IMR-90 (cell line): ENCODE measurements at regions not wholly inside any gene's neighbourhood (a gene's known extent, or its start where the extent isn't known, plus 50 kb on each side); places are given as distances from the start of the nearest gene placed in this dataset.

Source experiments
- ATAC-seq: fragments of 200-7000 bp; cut with Tn5 transposase; 2 replicates; pipeline ENCODE4 v1.9.1; 2020; ENCODE audit warnings: low read depth, mild to moderate bottlenecking, moderate library complexity
- BruUV-seq: library from RNA; stranded (reverse); fragments of 400-500 nt; replicated peaks from 2 replicates; lab custom pipeline; 2021; lab: Mats Ljungman, UMichigan
- CTCF ChIA-PET: fragments of 300-600 bp; formaldehyde crosslinking; extraction: SDS; loops from one replicate; lab custom pipeline; 2021; ENCODE audit warnings: antibody characterized with exemption; lab: Yijun Ruan, JAX
- POLR2A ChIA-PET: fragments of 300-600 bp; sonication (Branson Sonifier 250); formaldehyde crosslinking; loops from one replicate; lab custom pipeline; 2022; ENCODE audit warnings: antibody characterized with exemption; ENCODE audit not compliant: unreplicated experiment; lab: Charles Lee
- DNase-seq: peaks from one replicate; pipeline ENCODE4 v3.0.0; 2013
- H2AFZ ChIP-seq: replicated peaks from 2 replicates; pipeline ENCODE3; 2013; ENCODE audit warnings: low read length, mild to moderate bottlenecking; ENCODE audit not compliant: poor library complexity
- H2AK5ac ChIP-seq: 2 replicates; pipeline ENCODE4 v1.6.1; 2013; ENCODE audit warnings: low read depth, low read length, inconsistent platforms
- H2AK9ac ChIP-seq: replicated peaks from 2 replicates; pipeline ENCODE3; 2013; ENCODE audit warnings: mild to moderate bottlenecking, low read depth, low read length, moderate library complexity; ENCODE audit not compliant: poor library complexity
- H2BK120ac ChIP-seq: 2 replicates; pipeline ENCODE4 v1.6.1; 2013; ENCODE audit warnings: low read depth, low read length, inconsistent platforms
- H2BK15ac ChIP-seq: 3 replicates; pipeline ENCODE4 v1.6.1; 2013; ENCODE audit warnings: low read depth, low read length, inconsistent platforms
- H2BK20ac ChIP-seq: 2 replicates; pipeline ENCODE4 v1.6.1; 2013; ENCODE audit warnings: low read depth, mild to moderate bottlenecking, inconsistent platforms, low read length, moderate library complexity
- H2BK5ac ChIP-seq: 2 replicates; pipeline ENCODE4 v1.6.1; 2013; ENCODE audit warnings: mild to moderate bottlenecking, low read depth, low read length, inconsistent platforms; ENCODE audit not compliant: poor library complexity, severe bottlenecking
- H3K14ac ChIP-seq: replicated peaks from 2 replicates; pipeline ENCODE4 v1.6.1; 2013; ENCODE audit warnings: low read depth, low read length, inconsistent platforms
- H3K18ac ChIP-seq: 2 replicates; pipeline ENCODE4 v1.6.1; 2013; ENCODE audit warnings: low read depth, low read length, control low read depth
- H3K23ac ChIP-seq: 2 replicates; pipeline ENCODE4 v1.6.1; 2013; ENCODE audit warnings: low read depth, low read length, inconsistent platforms
- H3K27ac ChIP-seq: 2 replicates; pipeline ENCODE4 v1.5.1; 2013; ENCODE audit warnings: mild to moderate bottlenecking, control low read depth, low read length; ENCODE audit not compliant: insufficient read depth
- H3K27me3 ChIP-seq: 2 replicates; pipeline ENCODE4 v1.6.1; 2013; ENCODE audit warnings: low read length; ENCODE audit not compliant: control insufficient read depth, insufficient read depth
- H3K36me3 ChIP-seq: 2 replicates; pipeline ENCODE4 v1.6.1; 2013; ENCODE audit warnings: low read length, mixed read lengths; ENCODE audit not compliant: control insufficient read depth, insufficient read depth
- H3K4ac ChIP-seq: 2 replicates; pipeline ENCODE4 v1.6.1; 2013; ENCODE audit warnings: low read depth, low read length, inconsistent platforms
- H3K4me1 ChIP-seq: 2 replicates; pipeline ENCODE4 v1.6.1; 2013; ENCODE audit warnings: low read length, mixed read lengths; ENCODE audit not compliant: control insufficient read depth, insufficient read depth
- H3K4me2 ChIP-seq: 2 replicates; pipeline ENCODE4 v1.6.1; 2013; ENCODE audit warnings: low read depth, mild to moderate bottlenecking, control low read depth, low read length, moderate library complexity
- H3K4me3 ChIP-seq: 2 replicates; pipeline ENCODE4 v1.5.1; 2013; ENCODE audit warnings: low read depth, mild to moderate bottlenecking, control low read depth, low read length, moderate library complexity; ENCODE audit not compliant: insufficient read depth
- H3K56ac ChIP-seq: 2 replicates; pipeline ENCODE4 v1.6.1; 2013; ENCODE audit warnings: low read length, inconsistent platforms; ENCODE audit not compliant: insufficient read depth; ENCODE audit errors: extremely low read depth
- H3K79me1 ChIP-seq, 2 experiments: 2 replicates each; pipeline ENCODE4 v1.6.1; 2013; ENCODE audit warnings: low read length in 2 of 2, inconsistent platforms in 1 of 2, low read depth in 1 of 2
- H3K9ac ChIP-seq: 2 replicates; pipeline ENCODE4 v1.6.1; 2013; ENCODE audit warnings: low read depth, low read length, control low read depth
- H3K9me1 ChIP-seq: 2 replicates; pipeline ENCODE4 v1.6.1; 2013; ENCODE audit warnings: low read length, inconsistent platforms; ENCODE audit not compliant: insufficient read depth
- H3K9me3 ChIP-seq: 2 replicates; pipeline ENCODE4 v1.6.1; 2013; ENCODE audit warnings: low read length; ENCODE audit not compliant: control insufficient read depth, insufficient read depth
- H4K20me1 ChIP-seq: 2 replicates; pipeline ENCODE4 v1.6.1; 2013; ENCODE audit warnings: low read length, inconsistent platforms; ENCODE audit not compliant: insufficient read depth
- H4K5ac ChIP-seq: 2 replicates; pipeline ENCODE4 v1.6.1; 2013; ENCODE audit warnings: mild to moderate bottlenecking, low read depth, low read length, control low read depth
- H4K8ac ChIP-seq, 2 experiments: 2 replicates each; pipeline ENCODE4 v1.6.1; 2013; ENCODE audit warnings: low read depth in 2 of 2, low read length in 2 of 2, control low read depth in 1 of 2, inconsistent platforms in 1 of 2
- H4K91ac ChIP-seq: 2 replicates; pipeline ENCODE4 v1.6.1; 2013; ENCODE audit warnings: low read depth, low read length, inconsistent platforms; ENCODE audit not compliant: insufficient read depth
- BHLHE40 ChIP-seq: fragments of 150-350 bp; IDR thresholded peaks from 2 replicates; pipeline ENCODE4 v1.6.1; 2016; ENCODE audit warnings: mild to moderate bottlenecking, low read depth, low read length
- CEBPB ChIP-seq: IDR thresholded peaks from 2 replicates; pipeline ENCODE4 v1.6.1; 2012; ENCODE audit warnings: low read depth, low read length, improper control_type of control experiment
- CHD1 ChIP-seq: IDR thresholded peaks from 2 replicates; pipeline ENCODE4 v1.6.1; 2012; ENCODE audit warnings: low read depth, low read length, improper control_type of control experiment
- MAFK ChIP-seq: IDR thresholded peaks from 2 replicates; pipeline ENCODE4 v1.6.1; 2012; ENCODE audit warnings: low read depth, low read length, improper control_type of control experiment
- MAZ ChIP-seq: IDR thresholded peaks from 2 replicates; pipeline ENCODE4 v1.6.1; 2012; ENCODE audit warnings: low read depth, mild to moderate bottlenecking, low read length, improper control_type of control experiment, moderate library complexity, borderline replicate concordance
- MXI1 ChIP-seq: IDR thresholded peaks from 2 replicates; pipeline ENCODE4 v1.6.1; 2012; ENCODE audit warnings: low read depth, mild to moderate bottlenecking, low read length, moderate library complexity, borderline replicate concordance
- NFE2L2 ChIP-seq: fragments of 150-350 bp; IDR thresholded peaks from 2 replicates; pipeline ENCODE4 v1.6.1; 2016; ENCODE audit warnings: low read depth, mild to moderate bottlenecking, low read length
- POLR2A ChIP-seq: IDR thresholded peaks from 2 replicates; pipeline ENCODE4 v1.6.1; 2012; ENCODE audit warnings: mild to moderate bottlenecking, low read depth, low read length
- RFX5 ChIP-seq: IDR thresholded peaks from 2 replicates; pipeline ENCODE4 v1.8.0; 2012; ENCODE audit warnings: low read depth, mild to moderate bottlenecking, low read length, moderate library complexity
- SMC3 ChIP-seq: fragments of 150-350 bp; IDR thresholded peaks from 2 replicates; pipeline ENCODE4 v1.6.1; 2016; ENCODE audit warnings: low read depth, mild to moderate bottlenecking, antibody characterized with exemption, low read length, moderate library complexity
- WGBS, 2 experiments: methylation state at CpG; one replicate each; pipeline versions ENCODE4 v1.1.5 to v1.1.7; 2013; ENCODE audit warnings: missing lambda C conversion rate in 2 of 2; ENCODE audit not compliant: insufficient read length in 1 of 2; ENCODE audit errors: extremely low coverage in 2 of 2; 5-methylcytosine and 5-hydroxymethylcytosine counted together
- dilution Hi-C: fragments of 300-500 bp; cut with HindIII; formaldehyde crosslinking; loops from one replicate; pipeline ENCODE4 v1.14.3; 2018; ENCODE audit warnings: low sequenced_read_pairs; ENCODE audit not compliant: unreplicated experiment
- in situ Hi-C: fragments of 300-500 bp; cut with MboI; formaldehyde crosslinking; loops from 3 replicates; pipeline ENCODE4 v1.14.3; 2019; ENCODE audit warnings: low sequenced_read_pairs, inconsistent platforms, mixed read lengths
- intact Hi-C: fragments of 100-400 bp; cut with micrococcal nuclease; formaldehyde crosslinking; loops from 2 replicates; pipeline ENCODE4 v1.10.0; 2022
- TF ChIP-seq, protein P1 (sequence below): fragments of 150-350 bp; IDR thresholded peaks from 2 replicates; pipeline ENCODE4 v1.6.1; 2016; ENCODE audit warnings: low read depth, mild to moderate bottlenecking, low read length, moderate library complexity, borderline replicate concordance
- TF ChIP-seq, protein P2 (sequence below): conservative IDR thresholded peaks from 2 replicates; pipeline ENCODE4 v1.5.1; 2012; ENCODE audit warnings: mild to moderate bottlenecking, low read depth, low read length, improper control_type of control experiment

DNA sequence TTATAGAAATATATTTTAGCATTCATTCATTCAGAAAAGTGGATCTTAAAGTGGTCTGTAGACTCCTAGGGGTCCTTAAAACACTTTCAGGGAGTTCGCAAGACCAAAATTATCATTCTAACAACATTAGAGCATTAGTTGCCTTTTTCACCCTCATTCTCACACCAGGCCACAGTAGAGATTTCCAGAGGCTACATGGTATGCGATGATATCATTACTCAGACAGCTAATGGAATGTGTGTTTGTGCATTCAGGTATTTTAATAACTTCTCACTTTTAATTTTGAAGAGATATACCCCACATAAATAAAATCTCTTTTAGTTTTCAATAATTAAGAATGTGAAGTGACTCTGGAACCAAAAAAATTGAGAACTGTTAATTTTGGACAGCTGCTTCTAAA, 206.9 kb downstream of the NSUN3 start:
- TF ChIP-seq CHD1 (no peak), MAZ (no peak), MAFK (no peak), RFX5 (no peak), CEBPB (no peak), POLR2A (no peak), NFE2L2 (no peak), SMC3 (no peak), BHLHE40 (no peak), MXI1 (no peak)
- TF ChIP-seq, protein P1, sequence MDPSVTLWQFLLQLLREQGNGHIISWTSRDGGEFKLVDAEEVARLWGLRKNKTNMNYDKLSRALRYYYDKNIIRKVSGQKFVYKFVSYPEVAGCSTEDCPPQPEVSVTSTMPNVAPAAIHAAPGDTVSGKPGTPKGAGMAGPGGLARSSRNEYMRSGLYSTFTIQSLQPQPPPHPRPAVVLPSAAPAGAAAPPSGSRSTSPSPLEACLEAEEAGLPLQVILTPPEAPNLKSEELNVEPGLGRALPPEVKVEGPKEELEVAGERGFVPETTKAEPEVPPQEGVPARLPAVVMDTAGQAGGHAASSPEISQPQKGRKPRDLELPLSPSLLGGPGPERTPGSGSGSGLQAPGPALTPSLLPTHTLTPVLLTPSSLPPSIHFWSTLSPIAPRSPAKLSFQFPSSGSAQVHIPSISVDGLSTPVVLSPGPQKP = no peak
- TF ChIP-seq, protein P2, sequence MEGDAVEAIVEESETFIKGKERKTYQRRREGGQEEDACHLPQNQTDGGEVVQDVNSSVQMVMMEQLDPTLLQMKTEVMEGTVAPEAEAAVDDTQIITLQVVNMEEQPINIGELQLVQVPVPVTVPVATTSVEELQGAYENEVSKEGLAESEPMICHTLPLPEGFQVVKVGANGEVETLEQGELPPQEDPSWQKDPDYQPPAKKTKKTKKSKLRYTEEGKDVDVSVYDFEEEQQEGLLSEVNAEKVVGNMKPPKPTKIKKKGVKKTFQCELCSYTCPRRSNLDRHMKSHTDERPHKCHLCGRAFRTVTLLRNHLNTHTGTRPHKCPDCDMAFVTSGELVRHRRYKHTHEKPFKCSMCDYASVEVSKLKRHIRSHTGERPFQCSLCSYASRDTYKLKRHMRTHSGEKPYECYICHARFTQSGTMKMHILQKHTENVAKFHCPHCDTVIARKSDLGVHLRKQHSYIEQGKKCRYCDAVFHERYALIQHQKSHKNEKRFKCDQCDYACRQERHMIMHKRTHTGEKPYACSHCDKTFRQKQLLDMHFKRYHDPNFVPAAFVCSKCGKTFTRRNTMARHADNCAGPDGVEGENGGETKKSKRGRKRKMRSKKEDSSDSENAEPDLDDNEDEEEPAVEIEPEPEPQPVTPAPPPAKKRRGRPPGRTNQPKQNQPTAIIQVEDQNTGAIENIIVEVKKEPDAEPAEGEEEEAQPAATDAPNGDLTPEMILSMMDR = no peak
- intact Hi-C loops = no loop called here
- no peaks in the 10 kb centered on the region for H3K4me1 ChIP-seq

More for the DNA sequence above, 206.9 kb downstream of the NSUN3 start:
- Histone ChIP-seq H3K9ac (no peak overlapping the region), H4K20me1 (no peaks in the 10 kb centered on the region), H3K79me1 (no peaks in the 10 kb centered on the region), H3K23ac (no peak overlapping the region), H3K56ac (no peak overlapping the region), H2BK5ac (no peak overlapping the region), H4K8ac (no peak overlapping the region), H3K14ac (no peak overlapping the region), H3K27me3 (no peaks in the 10 kb centered on the region), H2BK20ac (no peak overlapping the region), H3K4me2 (no peak overlapping the region), H3K36me3 (no peaks in the 10 kb centered on the region), H3K27ac (no peak overlapping the region), H2AK9ac (no peak overlapping the region), H4K5ac (no peak overlapping the region), H2AK5ac (no peak overlapping the region), H3K18ac (no peak overlapping the region), H2BK120ac (no peak overlapping the region), H3K9me1 (no peaks in the 10 kb centered on the region), H2BK15ac (no peak overlapping the region), H3K4ac (no peak overlapping the region), H2AFZ (no peak overlapping the region), H3K4me3 (no peak overlapping the region), H3K9me3 (no peaks in the 10 kb centered on the region), H4K91ac (no peak overlapping the region)
- DNase-seq (no peak), ATAC-seq (no peak; the same call in 1 of the 2 replicates)
- WGBS, 2 experiments = no CpG with 5 or more reads among the region's 2 CpGs
- dilution Hi-C loops = no loop called here
- in situ Hi-C loops = no loop called here
- POLR2A ChIA-PET = no interaction called here
- no TSS peak for BruUV-seq
- CTCF ChIA-PET = no interaction called here
